Effector memory CD4-positive, alpha-beta T cell (primary cell): ENCODE measurements at regions not wholly inside any gene's neighbourhood (a gene's known extent, or its start where the extent isn't known, plus 50 kb on each side); places are given as distances from the start of the nearest gene placed in this dataset.

ENCODE experiments used
- DNase-seq, 3 donors: peaks; one replicate each; pipeline ENCODE4 v3.0.0-alpha.2; 2020
- H3K27ac ChIP-seq: 2 replicates; pipeline ENCODE4 v1.7.0; 2013; ENCODE audit warnings: mild to moderate bottlenecking, low read length, moderate library complexity; ENCODE audit not compliant: insufficient read depth, poor library complexity, severe bottlenecking
- H3K27me3 ChIP-seq: replicated peaks from 2 replicates; pipeline ENCODE4 v1.7.0; 2013; ENCODE audit warnings: mild to moderate bottlenecking, low read length; ENCODE audit not compliant: insufficient read depth, control insufficient read depth, poor library complexity, severe bottlenecking
- H3K36me3 ChIP-seq: 2 replicates; pipeline ENCODE4 v1.7.0; 2013; ENCODE audit warnings: mild to moderate bottlenecking, low read length, moderate library complexity; ENCODE audit not compliant: control insufficient read depth, insufficient read depth
- H3K4me1 ChIP-seq: 2 replicates; pipeline ENCODE4 v1.7.0; 2013; ENCODE audit warnings: low read length, mild to moderate bottlenecking; ENCODE audit not compliant: control insufficient read depth, insufficient read depth, poor library complexity, severe bottlenecking
- H3K4me3 ChIP-seq: 2 replicates; pipeline ENCODE4 v1.7.0; 2013; ENCODE audit warnings: low read length, low read depth, mild to moderate bottlenecking; ENCODE audit not compliant: insufficient read depth, poor library complexity, severe bottlenecking
- H3K9me3 ChIP-seq: 2 replicates; pipeline ENCODE4 v1.7.0; 2013; ENCODE audit warnings: mild to moderate bottlenecking, low read length, moderate library complexity; ENCODE audit not compliant: control insufficient read depth

- H3K9me3 ChIP-seq, result no peaks in the 10 kb centered on the region
- H3K27me3 ChIP-seq, result no peaks in the 10 kb centered on the region
- DNase-seq, result no peak
- H3K4me3 ChIP-seq, result no peak overlapping the region
- H3K27ac ChIP-seq, result no peak overlapping the region
- H3K36me3 ChIP-seq, result no peaks in the 10 kb centered on the region
- no peaks in the 10 kb centered on the region for H3K4me1 ChIP-seq
Measured at GRCh38 chr4:138669479-138670315, 345.9 kb upstream of the NOCT start.

DNA sequence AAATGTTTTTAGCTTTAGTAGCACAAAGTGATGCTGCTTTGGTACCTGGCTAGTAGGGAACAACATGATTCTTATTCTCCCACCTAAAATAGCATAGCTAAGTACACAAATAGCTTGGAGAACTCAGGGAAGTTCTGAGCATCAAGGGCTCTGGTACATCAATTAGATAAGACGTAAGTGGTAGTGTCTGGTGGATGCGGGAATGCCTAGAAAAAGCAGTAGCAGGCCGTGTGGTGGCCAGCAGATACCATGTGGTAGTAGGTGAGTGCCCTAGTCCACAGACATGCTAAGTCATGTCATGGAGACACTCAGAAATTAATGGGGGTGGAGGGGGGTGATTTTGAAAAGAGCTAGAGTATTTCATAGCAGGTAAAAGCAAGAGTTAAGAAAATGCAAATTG is 347.3 kb upstream of the NOCT start:
- DNase-seq, result no peak
- Histone ChIP-seq H3K27ac (no peak overlapping the region), H3K27me3 (no peaks in the 10 kb centered on the region), H3K9me3 (no peaks in the 10 kb centered on the region), H3K36me3 (no peaks in the 10 kb centered on the region), H3K4me3 (no peak overlapping the region), H3K4me1 (no peaks in the 10 kb centered on the region)

DNA sequence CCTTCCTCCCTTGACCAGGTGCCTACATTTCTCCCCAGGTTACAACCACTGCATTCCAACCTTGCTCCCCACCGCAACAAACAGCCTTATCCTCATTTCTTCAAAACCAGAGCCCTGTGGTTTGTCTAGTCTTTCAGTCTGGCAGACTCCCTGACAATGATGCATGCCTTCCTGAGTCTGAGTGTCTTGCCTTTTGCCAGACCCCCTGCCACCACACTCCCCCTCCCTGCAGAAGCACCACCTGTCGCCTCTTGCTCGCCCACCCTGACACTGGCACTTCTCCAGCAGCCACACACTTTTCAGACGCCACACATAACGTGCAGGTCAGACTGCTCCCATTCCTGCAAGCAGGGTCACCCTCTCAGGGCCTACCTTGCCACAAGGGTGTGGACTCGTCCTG is 349.2 kb upstream of the NOCT start:
- Histone ChIP-seq H3K36me3 (no peaks in the 10 kb centered on the region), H3K27ac (no peak overlapping the region), H3K4me1 (no peaks in the 10 kb centered on the region), H3K4me3 (no peak overlapping the region), H3K9me3 (no peaks in the 10 kb centered on the region), H3K27me3 (no peaks in the 10 kb centered on the region)
- no peak for DNase-seq

DNA sequence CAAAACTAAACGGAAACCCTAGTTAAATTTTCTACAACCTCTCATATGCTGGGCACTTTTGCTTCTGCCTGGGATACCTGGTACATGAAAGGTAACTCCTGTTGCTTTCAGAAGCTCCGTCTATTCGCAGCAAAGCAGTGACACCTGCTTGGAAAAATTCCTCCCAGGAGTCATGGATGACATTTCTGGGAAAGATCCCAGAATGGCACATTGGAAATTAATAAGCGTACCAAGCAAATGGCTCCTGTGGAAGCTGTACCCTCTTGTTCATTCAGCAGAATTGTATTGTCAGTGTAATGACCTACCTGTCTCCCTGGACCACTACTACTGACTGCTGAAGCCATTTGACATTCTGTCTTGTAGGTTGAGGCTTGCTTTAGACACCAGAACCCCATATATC is 349.7 kb upstream of the NOCT start:
- no peaks in the 10 kb centered on the region for H3K27me3 ChIP-seq
- H3K9me3 ChIP-seq, result no peaks in the 10 kb centered on the region

GRCh38 chr4:138663883-138664282 is 351.7 kb upstream of the NOCT start:
- Histone ChIP-seq H3K36me3 (no peaks in the 10 kb centered on the region), H3K4me3 (no peak overlapping the region), H3K9me3 (no peaks in the 10 kb centered on the region), H3K27ac (no peak overlapping the region), H3K4me1 (no peaks in the 10 kb centered on the region), H3K27me3 (no peaks in the 10 kb centered on the region)
- no peak for DNase-seq

More for the DNA sequence above, 349.7 kb upstream of the NOCT start:
- Histone ChIP-seq H3K4me1 (no peaks in the 10 kb centered on the region), H3K4me3 (no peak overlapping the region), H3K36me3 (no peaks in the 10 kb centered on the region), H3K27ac (no peak overlapping the region)
- no peak for DNase-seq

- no peak overlapping the region for H3K4me3 ChIP-seq
- H3K9me3 ChIP-seq, result no peaks in the 10 kb centered on the region
- H3K27ac ChIP-seq, result no peak overlapping the region
- no peaks in the 10 kb centered on the region for H3K36me3 ChIP-seq
- H3K4me1 ChIP-seq, result no peaks in the 10 kb centered on the region
- DNase-seq, result no peak
- H3K27me3 ChIP-seq, result no peaks in the 10 kb centered on the region
Measured at GRCh38 chr4:138659812-138660316, 355.7 kb upstream of the NOCT start.

DNA sequence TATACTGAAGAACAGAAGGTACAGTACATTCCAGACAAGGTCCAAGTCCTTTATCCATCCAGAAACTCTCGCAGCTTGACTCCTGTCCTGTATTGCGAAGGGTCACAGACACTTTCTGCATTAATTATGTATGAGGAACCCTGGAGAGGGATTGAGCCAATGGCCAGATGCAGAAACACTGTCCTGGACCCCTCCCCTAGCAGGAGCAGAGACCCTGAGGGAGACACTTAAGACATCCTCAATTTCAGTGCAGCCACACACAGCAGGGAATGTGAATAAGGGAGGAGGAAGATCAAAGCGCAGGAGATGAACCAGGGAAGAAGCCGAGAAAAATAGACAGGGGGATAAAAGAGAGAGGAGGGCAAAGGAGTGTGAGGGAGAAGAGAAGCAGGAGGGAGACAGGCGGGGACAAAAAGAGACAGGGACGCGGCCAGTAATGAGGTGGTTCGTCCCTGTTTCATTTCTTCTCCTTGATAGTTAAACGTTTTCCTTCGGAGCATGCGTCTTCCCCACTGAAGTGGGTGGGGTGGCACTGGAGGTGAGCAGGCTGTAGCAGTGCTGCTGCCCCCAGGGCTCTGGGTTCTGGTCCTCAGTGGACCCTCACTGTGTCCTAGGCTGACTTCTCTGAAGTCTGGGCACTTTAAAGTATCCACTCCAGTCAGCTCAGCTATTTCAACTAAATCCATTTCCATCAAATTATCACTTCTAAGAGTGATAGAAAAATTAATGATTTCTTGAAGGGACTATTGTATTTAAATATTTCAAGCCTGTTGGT is 356.4 kb upstream of the NOCT start:
- Histone ChIP-seq H3K9me3 (no peaks in the 10 kb centered on the region), H3K4me1 (no peaks in the 10 kb centered on the region), H3K4me3 (no peak overlapping the region), H3K36me3 (no peaks in the 10 kb centered on the region), H3K27ac (no peak overlapping the region), H3K27me3 (no peaks in the 10 kb centered on the region)
- DNase-seq, result no peak

DNA sequence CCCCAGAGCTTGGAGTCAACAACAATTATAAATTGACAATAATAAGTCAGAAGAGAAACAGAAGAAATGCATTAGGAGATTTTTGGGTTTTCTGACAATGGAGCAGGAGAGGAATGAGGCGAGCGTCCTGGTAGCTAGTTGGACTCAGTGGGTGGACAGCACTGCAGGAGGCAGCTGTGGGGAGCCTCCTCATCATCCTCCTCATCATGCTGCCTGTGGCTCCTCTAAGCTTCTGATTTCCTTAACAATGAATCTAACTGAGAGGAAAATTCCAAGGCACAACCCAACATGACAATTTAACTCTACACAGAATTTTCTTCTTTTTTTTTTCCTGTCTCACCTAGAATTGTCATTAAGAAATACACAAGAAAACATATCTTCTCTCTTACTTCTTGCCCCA is 357.1 kb upstream of the NOCT start:
- DNase-seq, result no peak
- H3K4me1 ChIP-seq, result no peaks in the 10 kb centered on the region
- H3K4me3 ChIP-seq, result no peak overlapping the region
- no peaks in the 10 kb centered on the region for H3K36me3 ChIP-seq
- no peaks in the 10 kb centered on the region for H3K27me3 ChIP-seq
- H3K27ac ChIP-seq, result no peak overlapping the region
- no peaks in the 10 kb centered on the region for H3K9me3 ChIP-seq

DNA sequence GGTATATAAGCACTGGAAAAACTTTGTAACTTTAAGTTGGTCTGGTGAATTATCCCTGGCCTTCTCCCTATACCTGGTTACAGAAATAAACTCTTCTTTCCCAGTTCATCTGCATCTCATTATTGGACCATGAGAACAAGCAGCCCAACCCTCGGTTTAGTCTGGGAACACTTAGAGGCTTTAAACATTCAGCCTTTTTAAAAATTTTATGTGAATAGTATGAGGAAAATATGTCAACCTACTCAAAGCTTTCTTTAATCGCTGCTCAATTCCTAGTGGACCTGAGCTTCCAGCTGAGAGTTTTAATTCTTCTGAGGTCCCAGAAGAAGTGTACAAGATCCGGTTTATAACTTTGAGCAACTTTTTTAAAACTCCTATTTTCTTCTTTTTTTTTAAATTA is 358.6 kb upstream of the NOCT start:
- Histone ChIP-seq H3K27me3 (no peaks in the 10 kb centered on the region), H3K4me3 (no peak overlapping the region), H3K27ac (no peak overlapping the region), H3K9me3 (no peaks in the 10 kb centered on the region), H3K36me3 (no peaks in the 10 kb centered on the region), H3K4me1 (no peaks in the 10 kb centered on the region)
- DNase-seq, result no peak

- Histone ChIP-seq H3K4me1 (no peaks in the 10 kb centered on the region), H3K27ac (no peak overlapping the region), H3K4me3 (no peak overlapping the region), H3K9me3 (no peaks in the 10 kb centered on the region), H3K27me3 (no peaks in the 10 kb centered on the region), H3K36me3 (no peaks in the 10 kb centered on the region)
- DNase-seq, result no peak
Measured at GRCh38 chr4:138655985-138656384, 359.6 kb upstream of the NOCT start.
